ENCODE measurements at regions not wholly inside any gene's neighbourhood (a gene's known extent, or its start where the extent isn't known, plus 50 kb on each side); places are given as distances from the start of the nearest gene placed in this dataset.

- no peaks in the 10 kb centered on the region for H3K36me3 ChIP-seq (ENCODE audit: control insufficient read depth, insufficient read depth, low read length)
- FAIRE-seq (no peak), ATAC-seq (no peak), DNase-seq (ENCODE audit: extremely low read depth in 1 of 4, low spot score in 3 of 4) (no peak)
- no peaks in the 10 kb centered on the region for H3K9me3 ChIP-seq (replicated peaks; ENCODE audit: control insufficient read depth, insufficient read depth, low read depth, low read length)
- intact Hi-C loops (cut with micrococcal nuclease) = no loop called here
- no peak overlapping the region for H3K27ac ChIP-seq (ENCODE audit: extremely low read depth, low read depth, low read length)
- TF ChIP-seq BCLAF1 (IDR thresholded peaks at IDR 0.05; ENCODE audit: borderline replicate concordance in 1 of 2, control insufficient read depth in 1 of 2, low read depth in 2 of 2, low read length in 1 of 2) (no peak), MBD1 (CRISPR knock-in tag; IDR thresholded peaks at IDR 0.05) (no peak), MAFK (IDR thresholded peaks at IDR 0.05; ENCODE audit: low read length) (peak; percentile 24; the same call in 1 of the 2 replicates), MAFF (IDR thresholded peaks at IDR 0.05; ENCODE audit: low read length) (peak; percentile 47), RBFOX2 (IDR thresholded peaks at IDR 0.05; ENCODE audit: low read depth, low read length) (no peak), MYC (IDR thresholded peaks at IDR 0.05; ENCODE audit: low read depth, low read length) (no peak), MYC (CRISPR knock-in tag; IDR thresholded peaks at IDR 0.05; ENCODE audit: borderline replicate concordance, low read depth) (no peak)
- no peaks in the 10 kb centered on the region for H3K79me2 ChIP-seq (ENCODE audit: control insufficient read depth, insufficient read depth, low read length)
- in situ Hi-C loops (cut with MboI) = no loop called here
- H3K4me2 ChIP-seq (ENCODE audit: insufficient read depth, low read length) = no peak overlapping the region
- no peak overlapping the region for H2AFZ ChIP-seq (ENCODE audit: low read depth, low read length)
- H4K20me1 ChIP-seq (replicated peaks; ENCODE audit: control insufficient read depth, insufficient read depth, low read length) = no peaks in the 10 kb centered on the region
- CTCF ChIA-PET (ENCODE audit: low intra/inter-chr PET ratio) = interaction anchor here (0.6 kb wide), 1 partner anchor 22 kb away, joined by 3 read pairs; no protein-coding TSS in a partner anchor
- POLR2A ChIA-PET = no interaction called here
- peaks cover 9 to 15% of the 10 kb centered on the region in 2 experiments; a peak in 4 of 5 replicates for H3K27me3 ChIP-seq (ENCODE audit: control insufficient read depth in 2 of 2, insufficient read depth in 2 of 2, low read length in 2 of 2)
- no peaks in the 10 kb centered on the region for H3K4me1 ChIP-seq (replicated peaks in 1 of 2; ENCODE audit: control insufficient read depth in 2 of 2, insufficient read depth in 2 of 2, low read length in 2 of 2)
- BruUV-seq (replicated peaks) = no TSS peak
- no peak overlapping the region for H3K4me3 ChIP-seq
- 4% methylated on average over 4 of the region's 4 CpGs for WGBS (ENCODE audit: insufficient coverage, low coverage, missing lambda C conversion rate)
- H3K9ac ChIP-seq (ENCODE audit: insufficient read depth in 1 of 2, low read depth in 2 of 2, low read length in 2 of 2) = no peak overlapping the region
- H3K9me1 ChIP-seq (ENCODE audit: control insufficient read depth, insufficient read depth, low read length) = no peaks in the 10 kb centered on the region
Measured at GRCh38 chr9:95803197-95803596, 72.3 kb upstream of the ERCC6L2 start.

All from K562 (cell line).